ENCODE measurements at regions not wholly inside any gene's neighbourhood (a gene's known extent, or its start where the extent isn't known, plus 50 kb on each side); places are given as distances from the start of the nearest gene placed in this dataset.
"Not testable (repeated sequence)": the region's sequence is repeated elsewhere in the genome, so short reads cannot be mapped to it uniquely, and the experiment has no call there.

DNA sequence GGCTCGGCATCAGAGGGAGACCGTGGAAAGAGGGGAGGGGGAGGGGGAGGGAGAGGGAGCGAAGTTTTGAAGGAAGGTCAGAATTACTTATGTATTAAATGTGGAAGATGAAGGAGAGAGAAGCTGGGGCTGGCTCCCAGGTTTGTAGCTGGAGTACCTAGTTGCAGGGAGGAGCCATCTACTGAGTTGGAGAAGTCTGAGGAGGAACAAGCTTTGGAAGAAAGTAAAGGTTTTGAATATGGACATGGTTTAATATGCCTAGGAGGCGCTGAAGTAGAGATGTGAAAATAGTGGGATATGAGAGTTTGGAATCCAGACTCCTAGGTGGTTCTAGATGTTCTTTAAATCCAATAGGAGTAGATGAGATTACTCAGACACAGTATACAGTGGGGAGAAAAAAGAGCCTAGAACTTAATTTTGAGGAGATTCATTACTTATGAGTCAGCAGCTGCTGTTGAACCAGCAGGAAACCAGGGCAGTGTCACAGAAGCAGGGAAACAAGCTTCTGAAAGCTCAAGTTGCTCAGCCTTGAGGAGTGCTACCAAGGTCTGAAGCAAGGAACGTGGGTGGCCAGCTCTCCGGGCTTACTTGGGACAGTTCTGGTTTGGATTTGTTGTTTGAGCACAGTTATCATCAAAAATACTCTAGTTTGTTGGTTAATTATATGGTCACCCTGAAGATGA, 149.3 kb downstream of the UTRN start:
- DNase-seq (ENCODE audit: low read depth in 2 of 2), result no peak

- no peak for DNase-seq (ENCODE audit: low read depth in 2 of 2)
Measured at GRCh38 chr6:144435602-144436426, 150.7 kb downstream of the UTRN start.

- no peak for DNase-seq (ENCODE audit: low read depth in 2 of 2)
Measured at GRCh38 chr6:144437105-144437504, 152.0 kb downstream of the UTRN start.

- no peak for DNase-seq (ENCODE audit: low read depth in 2 of 2)
Measured at GRCh38 chr6:144438103-144438502, 153.0 kb downstream of the UTRN start.

DNA sequence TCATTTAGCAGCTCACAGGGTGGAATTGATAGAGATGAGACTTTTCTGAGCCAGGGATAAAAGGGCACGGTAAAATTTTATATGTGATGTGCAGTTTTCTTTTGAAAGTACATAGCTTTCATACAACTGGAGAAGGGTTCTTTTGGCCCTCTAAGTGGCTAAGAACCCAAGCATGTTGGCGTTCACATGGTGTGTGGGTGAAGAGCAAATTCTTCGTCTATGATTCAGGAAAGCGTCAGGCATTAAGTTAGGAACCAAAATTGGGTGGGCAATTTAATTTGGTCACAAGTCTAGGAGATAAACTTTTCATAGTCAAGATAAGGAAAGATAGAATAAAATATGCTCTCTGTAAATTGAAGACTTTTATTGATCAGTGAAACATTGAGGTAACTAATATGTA, 153.9 kb downstream of the UTRN start:
- no peak for DNase-seq (ENCODE audit: low read depth in 2 of 2)

- not testable (repeated sequence) for DNase-seq (ENCODE audit: low read depth in 2 of 2)
Measured at GRCh38 chr6:144441801-144442200, 156.7 kb downstream of the UTRN start.

GRCh38 chr6:144443157-144443556, 158.0 kb downstream of the UTRN start:
- DNase-seq (ENCODE audit: low read depth in 2 of 2), result no peak

DNA sequence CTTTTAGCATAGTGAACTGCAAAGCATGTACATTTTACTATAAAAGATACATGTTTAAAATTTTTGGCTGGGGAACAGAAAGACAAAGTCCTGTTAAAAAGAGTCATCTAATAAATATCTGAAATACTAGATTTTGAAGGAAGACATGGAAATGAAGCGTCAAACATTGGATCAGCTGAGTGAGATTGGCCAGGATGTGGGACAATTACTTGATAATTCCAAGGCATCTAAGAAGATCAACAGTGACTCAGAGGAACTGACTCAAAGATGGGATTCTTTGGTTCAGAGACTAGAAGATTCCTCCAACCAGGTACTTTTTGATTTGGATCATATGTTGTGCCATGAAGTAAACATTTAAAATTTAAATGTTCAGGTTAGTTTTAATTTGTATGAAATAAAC, 162.3 kb downstream of the UTRN start:
- DNase-seq (ENCODE audit: low read depth in 2 of 2), result no peak

- no peak for DNase-seq (ENCODE audit: low read depth in 2 of 2)
Measured at GRCh38 chr6:144449218-144449617, 164.1 kb downstream of the UTRN start.

- DNase-seq (ENCODE audit: low read depth in 2 of 2), result no peak
Measured at GRCh38 chr6:144449911-144450597, 164.9 kb downstream of the UTRN start.

DNA sequence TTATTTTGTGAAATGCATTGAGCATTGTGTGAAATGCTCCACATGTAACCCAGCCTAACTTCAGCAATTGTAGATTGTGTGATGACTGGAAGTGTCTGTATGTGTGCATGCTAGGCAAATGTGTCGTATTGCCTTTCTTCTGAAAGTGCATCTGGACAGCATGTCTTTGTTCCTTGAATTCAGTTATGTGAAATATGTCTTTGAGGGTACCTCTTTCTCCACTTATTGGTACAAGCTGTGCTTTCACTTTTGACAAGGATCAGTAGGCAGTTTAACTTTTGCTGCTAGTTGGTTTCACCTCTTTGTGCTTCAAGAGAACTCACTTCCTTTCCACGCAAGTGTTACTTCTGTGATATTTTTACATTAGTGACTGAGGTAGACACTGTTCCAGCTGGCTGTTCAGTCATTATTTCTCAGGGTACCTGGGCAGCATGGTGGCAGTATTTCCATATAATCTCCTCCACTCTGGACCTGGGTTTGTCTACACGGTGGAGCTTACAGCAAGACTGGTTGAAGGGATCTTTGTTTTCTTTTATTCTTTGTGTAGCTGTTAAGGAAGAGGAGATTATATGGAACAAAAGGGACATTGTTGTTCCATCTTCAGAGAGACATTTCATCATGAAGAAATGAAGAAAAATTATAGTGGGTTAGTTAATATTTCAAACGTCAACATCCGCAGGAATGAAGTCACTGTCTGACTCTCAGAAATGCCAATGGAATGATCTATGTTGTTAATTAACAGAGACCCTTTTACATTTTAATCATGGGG, 175.4 kb downstream of the UTRN start:
- DNase-seq (ENCODE audit: low read depth in 2 of 2), result no peak

DNA sequence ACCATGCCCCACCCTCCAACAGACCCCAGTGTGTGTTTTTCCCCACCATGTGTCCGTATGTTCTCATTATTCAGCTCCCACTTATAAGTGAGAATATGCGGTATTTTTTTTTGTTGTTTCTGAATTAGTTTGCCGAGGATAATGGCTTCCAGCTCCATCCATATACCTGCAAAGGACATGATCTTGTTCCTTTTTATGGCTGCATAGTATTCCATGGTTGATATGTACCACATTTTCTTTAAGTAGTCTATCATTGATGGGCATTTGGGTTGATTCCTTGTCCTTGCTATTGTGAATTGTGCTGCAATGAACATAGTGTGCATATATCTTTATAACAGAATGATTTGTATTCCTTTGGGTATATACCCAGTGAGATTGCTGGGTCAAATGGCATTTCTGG, 176.9 kb downstream of the UTRN start:
- no peak for DNase-seq (ENCODE audit: low read depth in 2 of 2)

- no peak for DNase-seq (ENCODE audit: low read depth in 2 of 2)
Measured at GRCh38 chr6:144466716-144467115, 181.6 kb downstream of the UTRN start.

GRCh38 chr6:144467172-144467762, 182.1 kb downstream of the UTRN start:
- no peak for DNase-seq (ENCODE audit: low read depth in 2 of 2)

DNA sequence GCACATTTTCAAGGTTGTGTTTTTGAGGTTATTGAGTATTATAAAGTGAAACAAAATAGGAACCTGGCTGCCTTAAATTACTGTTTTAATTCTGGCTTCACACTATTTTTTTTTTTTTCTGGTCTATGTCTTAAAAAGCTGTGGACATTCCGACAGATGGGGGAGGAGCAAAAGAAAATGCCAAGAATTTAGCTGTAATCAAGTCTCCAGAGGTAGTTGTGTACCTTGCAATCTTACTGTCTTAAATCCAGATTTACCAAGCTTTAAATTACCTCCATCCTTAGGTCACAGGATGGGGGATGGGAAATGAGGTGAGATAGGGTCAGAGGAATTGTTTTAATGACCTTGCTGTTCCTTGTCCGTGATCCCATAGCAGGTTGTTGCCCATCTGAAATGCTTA, 182.8 kb downstream of the UTRN start:
- DNase-seq (ENCODE audit: low read depth in 2 of 2), result no peak

DNA sequence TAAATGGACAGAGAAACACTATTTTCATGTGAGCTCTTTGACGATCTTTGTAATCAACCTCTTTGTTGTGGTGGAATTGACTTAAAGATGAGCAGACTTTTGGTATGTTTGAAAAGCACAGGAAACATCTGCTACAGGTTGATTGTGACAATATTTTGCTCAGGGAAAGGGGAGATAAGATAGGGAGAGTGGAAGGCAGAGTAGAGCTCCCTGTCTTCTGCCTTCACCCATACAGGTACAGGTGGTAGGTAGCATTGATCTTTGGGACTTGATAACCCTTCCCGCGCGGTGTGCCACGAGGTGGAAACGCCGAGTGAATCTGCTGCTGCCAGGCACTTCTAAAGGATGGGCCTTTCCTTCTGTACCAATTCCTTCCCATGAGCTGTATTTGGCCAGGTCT, 183.6 kb downstream of the UTRN start:
- DNase-seq (ENCODE audit: low read depth in 2 of 2), result no peak

DNA sequence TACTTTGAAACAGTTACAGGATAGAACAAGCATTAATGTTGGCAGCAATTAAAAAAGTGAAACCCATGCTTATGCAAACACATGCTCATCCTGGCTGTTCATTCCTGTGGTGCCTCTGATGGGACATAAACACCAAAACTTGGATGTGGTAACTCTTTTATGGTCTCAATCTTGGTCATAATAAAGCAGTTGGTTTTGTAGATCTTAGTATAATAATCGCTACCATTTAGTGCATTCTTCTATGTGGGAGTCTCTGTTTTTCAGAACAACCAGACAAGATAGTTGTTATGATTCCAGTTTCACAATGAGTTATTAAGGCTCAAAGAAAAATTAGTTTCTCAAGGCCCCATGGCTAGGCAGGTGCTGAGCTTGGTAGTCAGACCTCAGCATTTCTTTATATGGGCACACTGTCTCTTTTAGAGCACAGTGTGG, 184.0 kb downstream of the UTRN start:
- DNase-seq (ENCODE audit: low read depth in 2 of 2), result no peak

DNA sequence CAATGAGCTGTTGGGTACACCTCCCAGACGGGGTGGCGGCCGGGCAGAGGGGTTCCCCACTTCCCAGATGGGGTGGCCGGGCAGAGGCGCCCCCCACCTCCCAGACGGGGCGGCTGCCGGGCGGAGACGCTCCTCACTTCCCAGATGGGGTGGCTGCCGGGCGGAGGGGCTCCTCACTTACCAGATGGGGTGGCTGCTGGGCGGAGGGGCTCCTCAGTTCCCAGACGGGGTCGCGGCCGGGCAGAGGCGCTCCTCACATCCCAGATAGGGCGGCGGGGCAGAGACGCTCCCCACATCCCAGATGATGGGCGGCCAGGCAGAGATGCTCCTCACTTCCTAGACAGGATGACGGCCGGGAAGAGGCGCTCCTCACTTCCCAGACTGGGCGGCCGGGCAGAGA, 185.1 kb downstream of the UTRN start:
- DNase-seq (ENCODE audit: low read depth in 2 of 2), result not testable (repeated sequence)

- DNase-seq (ENCODE audit: low read depth in 2 of 2), result no peak
Measured at GRCh38 chr6:144471986-144472385, 186.9 kb downstream of the UTRN start.

DNA sequence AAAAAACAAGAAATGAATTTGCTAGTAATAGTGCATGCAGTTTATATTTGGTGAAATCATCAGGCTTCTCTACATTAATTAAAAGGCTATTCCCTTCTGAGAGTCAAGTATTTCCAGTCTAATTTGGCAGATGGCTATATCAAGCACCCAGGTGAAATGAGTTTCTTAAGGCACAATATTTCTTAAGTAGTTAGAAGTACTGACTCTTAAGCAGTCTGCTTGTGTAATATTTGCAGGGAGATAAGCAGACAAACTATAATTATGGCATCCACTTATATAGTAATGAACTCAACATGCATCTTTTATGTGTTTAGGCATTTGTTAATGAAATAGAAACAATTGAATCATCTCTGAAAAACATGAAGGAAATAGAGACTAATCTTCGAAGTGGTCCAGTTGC, 189.2 kb downstream of the UTRN start:
- no peak for DNase-seq (ENCODE audit: low read depth in 2 of 2)

GRCh38 chr6:144474904-144475303, 189.8 kb downstream of the UTRN start:
- no peak for DNase-seq (ENCODE audit: low read depth in 2 of 2)

GRCh38 chr6:144475411-144475810, 190.3 kb downstream of the UTRN start:
- DNase-seq (ENCODE audit: low read depth in 2 of 2), result no peak

All from stimulated activated CD4-positive, alpha-beta T cell treated with anti-CD3 and anti-CD28 coated beads, Interleukin-1b, Interleukin-23, amount 100 ng/mL, for 1 hour (primary cell).